Thyroid gland (tissue), 4 donors: ENCODE measurements at regions not wholly inside any gene's neighbourhood (a gene's known extent, or its start where the extent isn't known, plus 50 kb on each side); places are given as distances from the start of the nearest gene placed in this dataset.

ENCODE experiments used
- POLR2A ChIP-seq, 2 donors: fragments of 450-650 bp; IDR thresholded peaks; one replicate each; pipeline ENCODE4 v1.6.1; 2017; ENCODE audit warnings: antibody characterized with exemption in 2 of 2, mild to moderate bottlenecking in 2 of 2, moderate library complexity in 1 of 2
- TF ChIP-seq, protein P1 (sequence below), 6 experiments: fragments of 200-600 bp in 3 of 6; fragments of 450-650 bp in 3 of 6; sonication (generic) in 3 of 6; IDR thresholded peaks; one replicate each; pipeline ENCODE4 v1.5.1; 2016 to 2019; ENCODE audit warnings: antibody characterized with exemption in 6 of 6, mild to moderate bottlenecking in 2 of 6, inconsistent platforms in 1 of 6, moderate library complexity in 1 of 6

DNA sequence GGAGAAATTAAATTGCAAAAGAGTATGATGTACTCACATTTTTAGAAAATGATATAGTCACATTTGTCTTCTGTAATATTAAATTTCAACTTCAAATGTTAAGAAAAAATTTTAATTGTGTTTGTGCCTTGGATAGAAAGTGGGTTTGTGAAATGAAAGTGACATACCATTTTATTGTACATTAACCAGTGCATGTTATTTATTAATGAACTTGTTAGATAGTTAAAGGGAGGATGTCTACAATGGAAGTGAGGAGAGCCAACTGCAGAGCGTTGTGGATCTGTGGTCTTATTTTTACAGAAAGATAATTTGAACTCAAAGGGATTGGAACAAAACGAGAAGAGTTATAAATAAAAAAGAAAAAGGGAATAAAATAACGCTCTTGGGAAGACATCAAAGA lies 291.7 kb downstream of the ARL4A start:
- TF ChIP-seq, protein P1, sequence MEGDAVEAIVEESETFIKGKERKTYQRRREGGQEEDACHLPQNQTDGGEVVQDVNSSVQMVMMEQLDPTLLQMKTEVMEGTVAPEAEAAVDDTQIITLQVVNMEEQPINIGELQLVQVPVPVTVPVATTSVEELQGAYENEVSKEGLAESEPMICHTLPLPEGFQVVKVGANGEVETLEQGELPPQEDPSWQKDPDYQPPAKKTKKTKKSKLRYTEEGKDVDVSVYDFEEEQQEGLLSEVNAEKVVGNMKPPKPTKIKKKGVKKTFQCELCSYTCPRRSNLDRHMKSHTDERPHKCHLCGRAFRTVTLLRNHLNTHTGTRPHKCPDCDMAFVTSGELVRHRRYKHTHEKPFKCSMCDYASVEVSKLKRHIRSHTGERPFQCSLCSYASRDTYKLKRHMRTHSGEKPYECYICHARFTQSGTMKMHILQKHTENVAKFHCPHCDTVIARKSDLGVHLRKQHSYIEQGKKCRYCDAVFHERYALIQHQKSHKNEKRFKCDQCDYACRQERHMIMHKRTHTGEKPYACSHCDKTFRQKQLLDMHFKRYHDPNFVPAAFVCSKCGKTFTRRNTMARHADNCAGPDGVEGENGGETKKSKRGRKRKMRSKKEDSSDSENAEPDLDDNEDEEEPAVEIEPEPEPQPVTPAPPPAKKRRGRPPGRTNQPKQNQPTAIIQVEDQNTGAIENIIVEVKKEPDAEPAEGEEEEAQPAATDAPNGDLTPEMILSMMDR (IDR thresholded peaks at IDR 0.05), result no peak
- TF ChIP-seq POLR2A (IDR thresholded peaks at IDR 0.05), result no peak
